ENCODE measurements at regions not wholly inside any gene's neighbourhood (a gene's known extent, or its start where the extent isn't known, plus 50 kb on each side); places are given as distances from the start of the nearest gene placed in this dataset.

DNA sequence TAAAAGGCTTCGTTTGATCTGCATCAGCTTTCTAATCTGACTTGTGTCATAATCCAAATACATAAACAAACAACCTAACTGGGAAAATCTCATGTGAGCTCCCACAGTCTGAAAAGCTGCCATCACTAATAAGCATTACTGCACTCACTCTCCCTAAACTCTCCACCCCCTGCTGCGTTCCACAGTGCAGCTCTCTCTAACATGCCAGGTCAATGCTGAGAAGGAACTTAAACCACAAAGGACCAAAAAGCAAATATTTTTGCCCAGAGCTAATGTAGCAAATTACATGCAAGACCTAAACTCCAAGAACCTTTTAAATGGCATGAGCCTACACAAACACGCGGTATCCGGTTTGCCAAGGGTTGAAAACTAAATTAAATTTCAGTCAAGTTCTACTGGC, 542.3 kb upstream of the JARID2 start:
- H3K9me3 ChIP-seq = no peaks in the 10 kb centered on the region
- no peak for DNase-seq
- peaks cover 3% of the 10 kb centered on the region for H3K4me1 ChIP-seq (ENCODE audit: insufficient read depth)
- no peaks in the 10 kb centered on the region for H3K36me3 ChIP-seq
- WGBS, 3 donors = 83 to 85% (median 85%) methylated on average over 5 of the region's 5 CpGs
- intact Hi-C loops (cut with DNase I) = no loop called here
- no peak overlapping the region for H3K4me3 ChIP-seq
- H3K27me3 ChIP-seq = no peaks in the 10 kb centered on the region
- no peak overlapping the region for H3K27ac ChIP-seq
- TF ChIP-seq, protein P1, sequence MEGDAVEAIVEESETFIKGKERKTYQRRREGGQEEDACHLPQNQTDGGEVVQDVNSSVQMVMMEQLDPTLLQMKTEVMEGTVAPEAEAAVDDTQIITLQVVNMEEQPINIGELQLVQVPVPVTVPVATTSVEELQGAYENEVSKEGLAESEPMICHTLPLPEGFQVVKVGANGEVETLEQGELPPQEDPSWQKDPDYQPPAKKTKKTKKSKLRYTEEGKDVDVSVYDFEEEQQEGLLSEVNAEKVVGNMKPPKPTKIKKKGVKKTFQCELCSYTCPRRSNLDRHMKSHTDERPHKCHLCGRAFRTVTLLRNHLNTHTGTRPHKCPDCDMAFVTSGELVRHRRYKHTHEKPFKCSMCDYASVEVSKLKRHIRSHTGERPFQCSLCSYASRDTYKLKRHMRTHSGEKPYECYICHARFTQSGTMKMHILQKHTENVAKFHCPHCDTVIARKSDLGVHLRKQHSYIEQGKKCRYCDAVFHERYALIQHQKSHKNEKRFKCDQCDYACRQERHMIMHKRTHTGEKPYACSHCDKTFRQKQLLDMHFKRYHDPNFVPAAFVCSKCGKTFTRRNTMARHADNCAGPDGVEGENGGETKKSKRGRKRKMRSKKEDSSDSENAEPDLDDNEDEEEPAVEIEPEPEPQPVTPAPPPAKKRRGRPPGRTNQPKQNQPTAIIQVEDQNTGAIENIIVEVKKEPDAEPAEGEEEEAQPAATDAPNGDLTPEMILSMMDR (IDR thresholded peaks at IDR 0.05) = no peak
- TF ChIP-seq EP300 (IDR thresholded peaks at IDR 0.05) (no peak), POLR2A (IDR thresholded peaks at IDR 0.05) (no peak)

DNA sequence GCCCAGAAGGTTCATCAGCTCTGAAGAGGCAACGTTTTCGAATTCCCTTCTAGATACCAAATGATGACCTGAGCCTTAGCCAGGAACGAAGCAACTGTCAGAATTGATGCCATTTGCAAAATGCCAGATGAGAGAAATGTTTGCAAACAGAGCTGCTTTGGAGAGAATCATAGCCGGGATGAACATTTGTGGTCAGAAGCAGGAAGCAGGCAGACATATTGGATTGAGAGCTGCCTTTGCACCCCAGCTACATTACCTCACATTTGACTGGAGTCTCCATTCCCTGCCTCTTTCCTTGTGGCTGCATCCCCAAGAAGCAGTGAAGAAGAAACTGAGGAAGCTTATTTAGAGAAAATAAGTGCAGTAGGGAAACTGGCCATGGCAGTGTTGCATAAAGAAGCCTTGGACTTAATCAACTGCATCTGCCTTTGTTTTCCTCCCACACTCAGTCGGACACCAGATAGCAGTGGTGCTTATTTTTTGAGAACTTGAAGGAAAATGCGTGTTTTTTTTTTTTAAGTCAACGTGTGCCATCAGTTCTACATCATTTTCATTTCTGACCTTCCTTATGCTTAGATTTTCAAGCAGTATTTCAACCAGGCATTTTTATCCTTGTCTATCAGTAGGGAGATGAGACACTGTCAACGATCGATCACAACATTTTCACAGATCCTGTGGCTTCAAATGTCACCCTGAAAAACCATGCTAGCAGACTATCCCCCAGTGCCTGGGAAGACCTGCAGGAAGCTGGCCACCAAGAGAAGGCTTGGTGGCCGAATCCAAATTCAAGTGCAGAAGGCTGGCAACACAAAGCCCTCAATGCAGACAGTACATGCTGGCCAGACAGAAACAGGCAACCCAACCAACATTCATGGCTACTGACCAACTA, 541.2 kb upstream of the JARID2 start:
- Histone ChIP-seq H3K4me1 (ENCODE audit: insufficient read depth) (peaks cover 3% of the 10 kb centered on the region), H3K9me3 (no peaks in the 10 kb centered on the region), H3K36me3 (no peaks in the 10 kb centered on the region), H3K4me3 (no peak overlapping the region), H3K27ac (no peak overlapping the region), H3K27me3 (no peaks in the 10 kb centered on the region)
- WGBS, 3 donors = 86 to 89% (median 86%) methylated on average over 10 of the region's 10 CpGs
- DNase-seq = no peak
- TF ChIP-seq POLR2A (IDR thresholded peaks at IDR 0.05) = no peak
- TF ChIP-seq, protein P1 (IDR thresholded peaks at IDR 0.05) = no peak
- TF ChIP-seq EP300 (IDR thresholded peaks at IDR 0.05) = no peak
- intact Hi-C loops (cut with DNase I) = no loop called here

DNA sequence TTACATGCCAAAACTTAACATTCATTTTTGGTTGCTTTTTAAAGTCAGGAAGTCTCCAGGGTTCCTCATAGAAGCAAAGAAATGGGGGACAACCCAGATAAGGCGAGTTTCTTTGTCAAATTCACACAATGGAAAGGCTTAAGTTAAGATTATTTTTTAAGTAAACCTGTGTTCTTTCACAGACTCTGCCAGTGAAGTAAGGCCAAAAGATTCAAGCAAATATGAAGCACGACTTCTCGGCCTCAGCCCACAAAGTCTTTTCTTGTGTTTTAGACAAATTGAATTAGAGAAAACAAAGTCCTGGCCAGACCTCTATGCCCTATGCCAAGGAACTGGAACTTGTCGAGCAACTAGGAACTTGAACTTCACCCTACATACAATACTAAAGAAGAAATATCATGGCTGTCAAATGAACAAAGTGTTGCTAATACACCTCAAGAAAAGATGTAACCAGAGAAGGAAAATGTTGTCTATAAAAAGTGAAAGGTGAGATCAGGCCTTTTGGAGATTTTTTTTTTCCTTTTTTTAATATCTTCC, 540.0 kb upstream of the JARID2 start:
- no peak for DNase-seq
- Histone ChIP-seq H3K27ac (no peak overlapping the region), H3K27me3 (no peaks in the 10 kb centered on the region), H3K4me1 (ENCODE audit: insufficient read depth) (peaks cover 3% of the 10 kb centered on the region), H3K36me3 (no peaks in the 10 kb centered on the region), H3K9me3 (no peaks in the 10 kb centered on the region), H3K4me3 (no peak overlapping the region)
- intact Hi-C loops (cut with DNase I) = no loop called here
- TF ChIP-seq POLR2A (IDR thresholded peaks at IDR 0.05) = no peak
- TF ChIP-seq, protein P1 (IDR thresholded peaks at IDR 0.05) = no peak
- no peak for TF ChIP-seq EP300 (IDR thresholded peaks at IDR 0.05)
- 23 to 38% (median 30%) methylated on average over 4 of the region's 4 CpGs for WGBS, 3 donors

DNA sequence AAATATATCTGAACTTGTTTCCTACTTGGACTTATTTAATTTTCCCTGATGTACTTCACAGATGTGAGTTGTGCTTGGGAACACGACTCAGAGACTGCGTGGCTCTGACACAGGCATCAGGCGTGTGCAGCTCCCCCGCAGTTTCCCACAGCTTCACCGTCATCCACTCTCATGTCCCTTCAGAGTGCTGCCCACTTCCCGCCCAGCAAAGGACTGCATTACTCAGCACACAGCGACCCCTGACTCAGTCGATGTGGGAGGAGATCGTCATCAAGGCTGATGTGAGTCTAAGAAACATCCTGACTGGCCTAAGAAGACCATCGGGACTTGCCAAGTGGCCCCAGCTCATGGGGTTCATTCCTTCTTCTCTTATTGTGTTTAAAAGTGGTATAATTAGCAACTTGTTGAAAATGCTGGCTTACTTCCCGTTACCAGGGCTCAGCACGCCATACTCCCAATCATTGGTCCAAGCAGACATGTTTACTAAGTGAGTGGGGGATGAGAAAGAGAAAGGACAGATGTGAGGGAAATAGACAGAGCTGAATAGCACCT, 539.4 kb upstream of the JARID2 start:
- TF ChIP-seq EP300 (IDR thresholded peaks at IDR 0.05) = no peak
- DNase-seq = peak; percentile 57 to 74 (median 72)
- H3K9me3 ChIP-seq = no peaks in the 10 kb centered on the region
- no peaks in the 10 kb centered on the region for H3K36me3 ChIP-seq
- no peak overlapping the region for H3K27ac ChIP-seq
- H3K27me3 ChIP-seq = no peaks in the 10 kb centered on the region
- intact Hi-C loops (cut with DNase I) = no loop called here
- H3K4me1 ChIP-seq (ENCODE audit: insufficient read depth) = peaks cover 3% of the 10 kb centered on the region
- H3K4me3 ChIP-seq = no peak overlapping the region
- WGBS, 3 donors = 25 to 33% (median 28%) methylated on average over 12 of the region's 12 CpGs

DNA sequence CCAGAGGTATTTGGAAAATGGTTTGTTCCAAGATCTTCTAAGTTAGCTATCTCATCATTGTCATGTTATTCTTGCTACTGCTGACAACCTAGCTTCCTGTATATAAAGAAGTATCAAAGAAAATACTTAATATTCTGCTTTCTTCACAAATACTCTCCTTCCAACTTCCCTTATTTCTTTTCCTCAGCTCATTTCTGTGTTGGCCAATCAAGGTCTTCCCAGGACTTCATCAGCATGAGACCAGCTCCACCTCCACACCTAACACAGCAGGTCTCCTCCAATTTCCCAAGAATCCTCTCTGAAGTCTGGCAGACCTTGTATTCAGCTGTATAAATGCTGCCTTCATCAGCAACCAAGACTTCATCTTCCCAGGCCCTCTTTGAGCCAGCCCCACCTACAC, 538.6 kb upstream of the JARID2 start:
- H3K4me3 ChIP-seq = no peak overlapping the region
- no peaks in the 10 kb centered on the region for H3K27me3 ChIP-seq
- no peak for DNase-seq
- intact Hi-C loops (cut with DNase I) = no loop called here
- no peak overlapping the region for H3K27ac ChIP-seq
- H3K4me1 ChIP-seq (ENCODE audit: insufficient read depth) = peaks cover 3% of the 10 kb centered on the region
- no peaks in the 10 kb centered on the region for H3K36me3 ChIP-seq
- H3K9me3 ChIP-seq = no peaks in the 10 kb centered on the region
- TF ChIP-seq, protein P1 (IDR thresholded peaks at IDR 0.05) = no peak
- TF ChIP-seq POLR2A (IDR thresholded peaks at IDR 0.05) = no peak
- TF ChIP-seq EP300 (IDR thresholded peaks at IDR 0.05) = no peak
